HL-60 (cell line): ENCODE measurements at regions not wholly inside any gene's neighbourhood (a gene's known extent, or its start where the extent isn't known, plus 50 kb on each side); places are given as distances from the start of the nearest gene placed in this dataset.

Experiments
- DNase-seq, 2 experiments: peaks; one replicate each; pipeline ENCODE4 v3.0.0-alpha.2; 2010 to 2020; ENCODE audit warnings: low read depth in 1 of 2, low spot score in 1 of 2
- H3K27ac ChIP-seq: fragments of 250-450 bp; sonication (Bioruptor Pico); replicated peaks from 2 replicates; pipeline ENCODE4 v1.5.1; 2020; ENCODE audit warnings: mild to moderate bottlenecking, moderate library complexity
- H3K27me3 ChIP-seq: fragments of 250-450 bp; sonication (Bioruptor Pico); 2 replicates; pipeline ENCODE4 v1.5.1; 2021; ENCODE audit warnings: mild to moderate bottlenecking, moderate library complexity; ENCODE audit not compliant: insufficient read depth, poor library complexity, severe bottlenecking
- H3K4me3 ChIP-seq: replicated peaks from 2 replicates; pipeline ENCODE4 v1.5.1; 2011; ENCODE audit warnings: mild to moderate bottlenecking, control low read depth, low read length; ENCODE audit not compliant: insufficient read depth
- CTCF ChIP-seq: IDR thresholded peaks from one replicate; pipeline ENCODE4 v1.5.1; 2011; ENCODE audit warnings: low read length, control low read depth, inconsistent platforms; ENCODE audit not compliant: insufficient read depth
- GABPA ChIP-seq: IDR thresholded peaks from 2 replicates; pipeline ENCODE4 v1.6.1; 2012; ENCODE audit warnings: low read depth
- POLR2AphosphoS5 ChIP-seq: IDR thresholded peaks from 2 replicates; pipeline ENCODE4 v1.6.1; 2012; ENCODE audit warnings: low read depth
- REST ChIP-seq: IDR thresholded peaks from 2 replicates; pipeline ENCODE4 v1.6.1; 2012; ENCODE audit warnings: low read depth; ENCODE audit not compliant: insufficient replicate concordance
- SPI1 ChIP-seq: IDR thresholded peaks from 2 replicates; pipeline ENCODE4 v1.6.1; 2012; ENCODE audit warnings: low read depth, mild to moderate bottlenecking, borderline replicate concordance

DNA sequence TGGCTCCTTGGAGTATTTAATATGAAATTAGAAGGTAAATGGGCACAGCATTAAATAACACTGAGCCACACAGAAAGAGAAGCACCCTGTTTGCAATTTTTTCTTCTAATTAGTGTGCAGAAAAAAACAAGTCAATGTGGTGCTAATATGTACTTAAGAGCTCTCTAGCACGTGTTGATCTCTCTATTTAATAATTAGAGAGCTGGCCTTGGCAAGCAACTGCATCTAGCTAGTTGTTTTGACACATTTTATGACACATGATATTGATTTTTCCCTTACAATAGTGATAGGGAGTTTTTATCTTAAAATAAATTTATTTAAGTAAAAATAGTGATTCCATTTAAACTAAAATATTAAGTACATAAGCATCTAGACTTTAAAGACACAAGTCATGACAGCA lies 54.5 kb upstream of the NUDT12 start:
- Histone ChIP-seq H3K27ac (no peak overlapping the region), H3K27me3 (no peaks in the 10 kb centered on the region), H3K4me3 (no peak overlapping the region)
- TF ChIP-seq POLR2AphosphoS5 (no peak), SPI1 (no peak), CTCF (no peak), REST (no peak), GABPA (no peak)
- no peak for DNase-seq

DNA sequence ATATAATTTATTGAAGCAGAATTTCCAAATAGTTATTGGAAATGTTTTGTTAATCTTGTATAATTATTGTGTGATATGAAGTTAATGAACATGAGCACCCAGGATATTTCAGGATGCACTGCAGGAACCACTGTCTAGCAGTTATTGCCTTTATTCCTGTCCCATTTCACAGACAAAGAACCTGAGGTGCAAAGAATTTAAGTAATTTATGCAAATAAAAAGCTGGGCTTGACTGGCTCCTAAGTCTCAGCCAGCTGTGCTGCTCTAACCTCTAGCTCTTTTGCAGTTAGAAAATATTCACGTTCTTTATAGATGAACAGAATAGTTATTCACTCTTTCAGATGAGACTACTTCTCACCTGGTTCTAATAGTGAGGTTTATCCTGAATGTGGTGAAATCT lies 50.0 kb upstream of the NUDT12 start:
- H3K27me3 ChIP-seq: no peaks in the 10 kb centered on the region
- DNase-seq: no peak
- H3K4me3 ChIP-seq: no peak overlapping the region
- no peak overlapping the region for H3K27ac ChIP-seq
- TF ChIP-seq CTCF: no peak
